Ishikawa (cell line): ENCODE measurements at regions not wholly inside any gene's neighbourhood (a gene's known extent, or its start where the extent isn't known, plus 50 kb on each side); places are given as distances from the start of the nearest gene placed in this dataset.

ENCODE experiments used
- CEBPB ChIP-seq: IDR thresholded peaks from 2 replicates; pipeline ENCODE4 v1.6.1; 2012
- CREB1 ChIP-seq: IDR thresholded peaks from 2 replicates; pipeline ENCODE4 v1.6.1; 2012; ENCODE audit warnings: low read depth
- EGR1 ChIP-seq: IDR thresholded peaks from 2 replicates; pipeline ENCODE4 v1.6.1; 2012
- EP300 ChIP-seq: IDR thresholded peaks from 2 replicates; pipeline ENCODE4 v1.6.1; 2012; ENCODE audit warnings: borderline replicate concordance
- FOXM1 ChIP-seq: IDR thresholded peaks from 2 replicates; pipeline ENCODE4 v1.6.1; 2012; ENCODE audit warnings: low read depth, borderline replicate concordance
- NFIC ChIP-seq: IDR thresholded peaks from 2 replicates; pipeline ENCODE4 v1.6.1; 2012
- RAD21 ChIP-seq: IDR thresholded peaks from 2 replicates; pipeline ENCODE4 v1.6.1; 2012; ENCODE audit warnings: low read depth
- TAF1 ChIP-seq: IDR thresholded peaks from 2 replicates; pipeline ENCODE4 v1.6.1; 2012; ENCODE audit warnings: low read depth, mild to moderate bottlenecking
- TCF12 ChIP-seq: IDR thresholded peaks from 2 replicates; pipeline ENCODE4 v1.6.1; 2012; ENCODE audit warnings: low read depth
- TEAD4 ChIP-seq: IDR thresholded peaks from 2 replicates; pipeline ENCODE4 v1.6.1; 2012
- YY1 ChIP-seq: IDR thresholded peaks from 2 replicates; pipeline ENCODE4 v1.6.1; 2012; ENCODE audit warnings: low read depth
- ZBTB7A ChIP-seq: IDR thresholded peaks from 2 replicates; pipeline ENCODE4 v1.6.1; 2012; ENCODE audit warnings: low read depth
- TF ChIP-seq, protein P1 (sequence below): IDR thresholded peaks from 2 replicates; pipeline ENCODE4 v1.6.1; 2012
- TF ChIP-seq, protein P2 (sequence below): IDR thresholded peaks from 2 replicates; pipeline ENCODE4 v1.6.1; 2012; ENCODE audit warnings: low read depth, mild to moderate bottlenecking
- TF ChIP-seq, protein P3 (sequence below): IDR thresholded peaks from 2 replicates; pipeline ENCODE4 v1.6.1; 2012

DNA sequence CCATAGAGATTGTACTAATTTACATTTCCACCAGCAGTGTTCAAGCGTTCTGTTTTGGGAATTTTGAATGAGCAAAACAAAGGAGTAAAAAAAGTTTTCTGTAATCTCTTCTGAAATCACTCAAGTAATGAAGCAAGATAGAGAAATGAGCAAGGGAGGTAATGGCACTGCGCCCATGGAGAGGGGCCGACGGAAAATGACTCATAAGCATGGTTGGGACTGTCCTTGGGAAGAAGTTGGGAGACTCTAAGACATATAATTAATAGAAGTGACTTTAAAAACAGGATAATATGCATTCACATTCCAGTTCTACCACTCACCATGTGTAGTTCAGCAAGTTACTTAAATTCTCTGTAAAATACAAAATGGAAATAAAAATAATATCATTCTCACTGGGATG lies 62.5 kb upstream of the C5orf46 start:
- TF ChIP-seq, protein P1, sequence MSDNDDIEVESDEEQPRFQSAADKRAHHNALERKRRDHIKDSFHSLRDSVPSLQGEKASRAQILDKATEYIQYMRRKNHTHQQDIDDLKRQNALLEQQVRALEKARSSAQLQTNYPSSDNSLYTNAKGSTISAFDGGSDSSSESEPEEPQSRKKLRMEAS: no peak
- TF ChIP-seq ZBTB7A: no peak
- no peak for TF ChIP-seq FOXM1
- no peak for TF ChIP-seq TCF12
- TF ChIP-seq RAD21: no peak
- TF ChIP-seq EGR1: no peak
- no peak for TF ChIP-seq NFIC
- TF ChIP-seq CEBPB: no peak
- no peak for TF ChIP-seq TAF1

DNA sequence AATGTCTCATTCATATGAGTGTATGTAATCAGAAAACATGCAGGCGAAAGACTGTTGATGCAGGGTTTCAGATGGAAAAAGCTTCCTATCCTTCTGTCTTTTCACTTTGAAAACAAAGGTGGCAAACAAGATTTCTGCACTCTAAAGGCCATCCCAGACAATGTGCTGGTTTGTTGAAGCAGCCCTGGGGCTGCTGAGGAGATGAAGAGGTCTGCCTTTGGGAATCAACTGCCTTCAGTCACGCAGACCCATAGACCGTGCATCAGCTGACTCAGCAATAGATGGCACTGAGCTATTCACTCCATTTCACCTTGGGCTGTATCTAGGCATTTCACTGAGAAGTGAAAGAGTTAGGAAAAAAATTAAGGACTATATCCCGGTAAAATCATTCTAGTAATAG lies 60.5 kb upstream of the C5orf46 start:
- TF ChIP-seq TCF12: no peak
- TF ChIP-seq EP300: no peak
- TF ChIP-seq NFIC: no peak
- TF ChIP-seq RAD21: no peak
- no peak for TF ChIP-seq CEBPB
- TF ChIP-seq CREB1: no peak
- TF ChIP-seq FOXM1: no peak
- TF ChIP-seq, protein P2, sequence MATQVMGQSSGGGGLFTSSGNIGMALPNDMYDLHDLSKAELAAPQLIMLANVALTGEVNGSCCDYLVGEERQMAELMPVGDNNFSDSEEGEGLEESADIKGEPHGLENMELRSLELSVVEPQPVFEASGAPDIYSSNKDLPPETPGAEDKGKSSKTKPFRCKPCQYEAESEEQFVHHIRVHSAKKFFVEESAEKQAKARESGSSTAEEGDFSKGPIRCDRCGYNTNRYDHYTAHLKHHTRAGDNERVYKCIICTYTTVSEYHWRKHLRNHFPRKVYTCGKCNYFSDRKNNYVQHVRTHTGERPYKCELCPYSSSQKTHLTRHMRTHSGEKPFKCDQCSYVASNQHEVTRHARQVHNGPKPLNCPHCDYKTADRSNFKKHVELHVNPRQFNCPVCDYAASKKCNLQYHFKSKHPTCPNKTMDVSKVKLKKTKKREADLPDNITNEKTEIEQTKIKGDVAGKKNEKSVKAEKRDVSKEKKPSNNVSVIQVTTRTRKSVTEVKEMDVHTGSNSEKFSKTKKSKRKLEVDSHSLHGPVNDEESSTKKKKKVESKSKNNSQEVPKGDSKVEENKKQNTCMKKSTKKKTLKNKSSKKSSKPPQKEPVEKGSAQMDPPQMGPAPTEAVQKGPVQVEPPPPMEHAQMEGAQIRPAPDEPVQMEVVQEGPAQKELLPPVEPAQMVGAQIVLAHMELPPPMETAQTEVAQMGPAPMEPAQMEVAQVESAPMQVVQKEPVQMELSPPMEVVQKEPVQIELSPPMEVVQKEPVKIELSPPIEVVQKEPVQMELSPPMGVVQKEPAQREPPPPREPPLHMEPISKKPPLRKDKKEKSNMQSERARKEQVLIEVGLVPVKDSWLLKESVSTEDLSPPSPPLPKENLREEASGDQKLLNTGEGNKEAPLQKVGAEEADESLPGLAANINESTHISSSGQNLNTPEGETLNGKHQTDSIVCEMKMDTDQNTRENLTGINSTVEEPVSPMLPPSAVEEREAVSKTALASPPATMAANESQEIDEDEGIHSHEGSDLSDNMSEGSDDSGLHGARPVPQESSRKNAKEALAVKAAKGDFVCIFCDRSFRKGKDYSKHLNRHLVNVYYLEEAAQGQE: no peak
- TF ChIP-seq TAF1: no peak
- no peak for TF ChIP-seq ZBTB7A
- TF ChIP-seq, protein P3, sequence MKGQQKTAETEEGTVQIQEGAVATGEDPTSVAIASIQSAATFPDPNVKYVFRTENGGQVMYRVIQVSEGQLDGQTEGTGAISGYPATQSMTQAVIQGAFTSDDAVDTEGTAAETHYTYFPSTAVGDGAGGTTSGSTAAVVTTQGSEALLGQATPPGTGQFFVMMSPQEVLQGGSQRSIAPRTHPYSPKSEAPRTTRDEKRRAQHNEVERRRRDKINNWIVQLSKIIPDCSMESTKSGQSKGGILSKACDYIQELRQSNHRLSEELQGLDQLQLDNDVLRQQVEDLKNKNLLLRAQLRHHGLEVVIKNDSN: no peak
- TF ChIP-seq, protein P1: no peak
- no peak for TF ChIP-seq YY1
- no peak for TF ChIP-seq EGR1
- TF ChIP-seq TEAD4: no peak

DNA sequence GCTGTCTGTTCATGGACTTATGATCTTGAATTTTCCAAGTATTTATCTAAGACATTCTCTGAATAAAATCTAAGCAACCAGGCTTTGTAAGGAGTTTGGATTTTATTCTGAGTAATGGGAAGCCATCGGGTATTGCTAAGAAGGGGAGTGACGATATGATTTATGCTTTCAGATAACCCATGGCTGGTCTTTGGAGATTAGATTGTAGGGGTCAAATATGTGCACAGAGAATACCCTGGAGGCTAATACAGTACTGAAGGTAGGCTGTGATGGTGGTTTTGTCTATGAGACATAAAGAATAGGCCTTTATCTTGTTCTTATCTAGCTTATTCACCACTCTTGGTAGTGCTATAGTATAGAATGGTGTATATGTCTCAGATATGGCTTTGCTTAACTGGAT lies 60.0 kb upstream of the C5orf46 start:
- TF ChIP-seq YY1 (no peak), EP300 (no peak), RAD21 (no peak), CREB1 (no peak), CEBPB (no peak), NFIC (no peak), TEAD4 (no peak), FOXM1 (no peak), TCF12 (no peak)
- TF ChIP-seq, protein P2: no peak
- TF ChIP-seq, protein P3: no peak
- TF ChIP-seq, protein P1: no peak

DNA sequence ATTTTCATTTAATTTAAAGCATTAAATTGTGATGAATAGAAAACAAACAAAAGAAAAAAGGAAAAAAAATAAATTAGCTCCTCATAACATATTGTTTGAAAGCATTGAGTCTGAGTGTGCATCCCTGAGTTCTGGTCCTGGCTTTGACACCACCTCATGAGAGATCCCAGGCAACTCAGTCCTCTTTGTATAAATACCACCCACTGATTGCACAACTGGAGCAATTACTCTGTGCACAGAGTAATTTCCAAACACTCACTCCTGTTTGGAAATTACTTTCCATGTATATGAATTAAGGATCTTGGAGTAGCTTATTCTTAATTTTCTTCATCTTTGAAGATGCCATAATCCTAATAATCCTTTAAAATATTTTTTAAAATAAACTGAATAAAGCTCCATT lies 59.4 kb upstream of the C5orf46 start:
- no peak for TF ChIP-seq CEBPB
- no peak for TF ChIP-seq YY1
- no peak for TF ChIP-seq CREB1
- TF ChIP-seq EGR1: no peak
- no peak for TF ChIP-seq FOXM1
- no peak for TF ChIP-seq TEAD4
- TF ChIP-seq, protein P2: no peak
- TF ChIP-seq NFIC: no peak
- TF ChIP-seq EP300: no peak
- TF ChIP-seq TAF1: no peak
- TF ChIP-seq, protein P1: no peak
- no peak for TF ChIP-seq TCF12
- TF ChIP-seq, protein P3: no peak
